ENCODE measurements at regions not wholly inside any gene's neighbourhood (a gene's known extent, or its start where the extent isn't known, plus 50 kb on each side); places are given as distances from the start of the nearest gene placed in this dataset.

- no peak for DNase-seq (ENCODE audit: low read depth)
Observed at GRCh38 chr13:66071029-66071428, 1159.1 kb downstream of the PCDH9 start.

- peak; percentile 68 for DNase-seq (ENCODE audit: low read depth)
Observed at GRCh38 chr13:66069570-66069969, 1160.6 kb downstream of the PCDH9 start.

DNA sequence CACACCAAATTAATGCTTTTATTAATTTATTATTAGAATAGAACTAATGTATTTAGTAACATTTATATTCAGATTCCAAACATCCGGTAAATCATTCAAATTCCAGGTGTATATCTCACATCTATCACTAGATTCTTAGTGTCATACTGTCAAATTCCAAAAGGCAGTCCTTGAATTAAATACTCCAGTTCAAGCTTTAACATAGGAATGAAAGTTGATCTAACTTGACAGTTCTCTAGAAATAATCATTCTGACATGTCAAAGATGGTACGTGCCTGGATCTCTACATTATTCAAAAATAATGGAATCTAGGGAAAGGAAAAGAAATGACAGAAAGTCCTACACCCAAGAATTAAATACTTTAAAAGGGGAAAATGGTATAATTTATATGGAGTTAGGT is 1161.5 kb downstream of the PCDH9 start:
- no peak for DNase-seq (ENCODE audit: low read depth)

- DNase-seq (ENCODE audit: low read depth) = no peak
Observed at GRCh38 chr13:66048888-66049287, 1181.2 kb downstream of the PCDH9 start.

DNA sequence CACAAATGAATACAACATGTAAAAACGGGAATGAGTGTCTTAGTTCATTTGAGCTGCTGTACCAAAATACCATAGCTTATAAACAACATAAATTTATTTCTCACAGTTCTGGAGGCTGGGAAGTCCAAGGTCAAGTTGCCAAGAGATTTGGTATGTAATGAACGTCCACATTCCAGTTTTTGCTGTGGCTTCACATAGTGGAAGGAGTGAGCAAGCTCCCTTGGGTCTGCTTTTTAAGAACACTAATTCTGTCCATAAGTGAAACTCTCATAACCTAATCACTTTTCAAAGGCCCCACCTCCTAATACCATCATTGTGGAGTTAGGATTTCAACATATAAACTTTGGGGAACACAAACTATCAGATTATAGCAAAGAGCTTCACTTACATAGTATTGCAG is 1189.6 kb downstream of the PCDH9 start:
- no peak for DNase-seq (ENCODE audit: low read depth)

GRCh38 chr13:66037096-66037495 is 1193.0 kb downstream of the PCDH9 start:
- DNase-seq (ENCODE audit: low read depth) = no peak

GRCh38 chr13:66036636-66037035 is 1193.5 kb downstream of the PCDH9 start:
- no peak for DNase-seq (ENCODE audit: low read depth)

DNA sequence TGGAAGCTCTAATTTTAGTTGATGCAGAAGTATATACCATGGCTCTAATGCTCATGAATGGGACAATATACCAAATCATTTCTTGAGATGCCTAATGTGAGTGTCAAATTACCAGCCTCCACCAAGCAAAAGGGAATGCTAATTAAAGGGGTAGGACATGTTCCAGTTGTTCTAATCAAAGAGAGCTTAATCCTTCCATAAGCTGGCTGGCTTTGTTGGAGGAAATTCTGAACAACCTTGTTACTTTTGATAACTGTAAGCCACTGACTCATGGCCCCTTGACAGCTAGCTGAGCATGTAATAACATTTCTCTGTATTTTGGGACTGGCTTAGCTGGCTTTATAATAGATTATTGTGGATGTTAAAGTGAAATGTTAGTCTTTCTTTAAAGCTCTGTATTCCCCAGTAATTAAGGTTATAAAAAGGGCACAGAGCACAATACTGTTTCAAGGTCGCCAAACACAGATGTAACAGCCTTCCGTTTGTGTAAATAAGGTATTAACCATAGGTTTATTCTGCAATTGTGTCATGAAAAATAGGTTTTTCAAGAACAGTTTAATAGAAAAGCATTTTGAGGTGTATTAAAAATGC is 1194.0 kb downstream of the PCDH9 start:
- no peak for DNase-seq (ENCODE audit: low read depth)

GRCh38 chr13:66033924-66034323 is 1196.2 kb downstream of the PCDH9 start:
- DNase-seq (ENCODE audit: low read depth) = no peak

GRCh38 chr13:66021846-66022245 is 1208.3 kb downstream of the PCDH9 start:
- DNase-seq (ENCODE audit: low read depth) = no peak

GRCh38 chr13:66014771-66015170 is 1215.4 kb downstream of the PCDH9 start:
- no peak for DNase-seq (ENCODE audit: low read depth)

- no peak for DNase-seq (ENCODE audit: low read depth)
Observed at GRCh38 chr13:66009241-66009640, 1220.9 kb downstream of the PCDH9 start.

DNA sequence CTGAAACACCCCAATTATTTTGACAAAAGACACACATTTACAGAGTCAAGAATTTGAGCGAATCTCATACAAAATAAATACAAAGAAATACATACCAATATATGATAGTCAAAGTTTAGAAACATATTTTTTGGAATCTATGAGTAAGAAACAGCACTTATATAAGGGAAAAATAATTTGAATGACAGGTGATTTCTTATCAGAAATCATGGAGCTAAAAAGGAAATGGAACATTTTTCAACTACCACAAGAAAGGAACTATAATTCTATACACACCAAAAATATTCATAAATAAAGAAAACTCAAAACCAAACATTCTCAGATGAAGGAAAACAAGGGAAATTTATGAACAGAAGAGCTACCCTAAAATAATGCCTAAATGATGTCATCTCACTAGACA is 1226.6 kb downstream of the PCDH9 start:
- no peak for DNase-seq (ENCODE audit: low read depth)

DNA sequence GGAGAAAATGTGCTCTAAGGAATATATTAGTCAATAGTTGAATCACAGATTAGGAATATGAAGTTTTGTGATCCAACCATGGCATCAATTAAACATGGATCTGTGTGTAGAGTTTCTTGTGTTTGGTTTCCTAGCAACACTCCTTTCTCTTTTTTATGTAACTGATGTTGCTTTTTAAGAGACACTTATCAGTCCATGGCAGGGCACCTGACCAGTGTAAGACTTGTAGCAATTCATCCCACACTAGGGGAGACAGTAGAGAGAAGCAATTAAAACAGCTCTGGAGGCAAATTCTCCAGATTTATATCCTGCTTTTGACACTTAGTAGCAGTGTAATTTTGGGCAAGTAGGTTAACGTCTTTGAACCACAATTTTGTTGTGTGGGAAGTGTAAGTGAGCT is 1229.0 kb downstream of the PCDH9 start:
- no peak for DNase-seq (ENCODE audit: low read depth)

GRCh38 chr13:65999411-65999810 is 1230.7 kb downstream of the PCDH9 start:
- DNase-seq (ENCODE audit: low read depth) = no peak

DNA sequence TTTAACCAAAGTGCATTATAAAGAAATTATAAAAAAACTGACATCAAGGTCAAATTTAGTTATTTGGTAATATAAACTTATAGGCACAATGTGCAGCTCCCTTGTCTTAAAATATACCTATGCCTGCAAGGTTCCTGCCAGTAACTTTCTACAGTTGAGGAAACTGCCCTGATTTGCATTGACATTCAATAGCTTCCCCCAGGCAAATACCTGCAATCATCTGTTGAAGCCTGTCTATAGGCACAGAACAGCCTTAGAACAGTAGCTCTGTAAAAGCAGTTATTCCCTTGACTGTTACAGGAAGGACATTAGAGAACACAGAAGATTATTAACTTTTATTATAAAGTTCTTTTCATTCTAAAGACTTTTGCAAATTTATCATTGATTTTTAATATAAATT is 1239.5 kb downstream of the PCDH9 start:
- no peak for DNase-seq (ENCODE audit: low read depth)

DNA sequence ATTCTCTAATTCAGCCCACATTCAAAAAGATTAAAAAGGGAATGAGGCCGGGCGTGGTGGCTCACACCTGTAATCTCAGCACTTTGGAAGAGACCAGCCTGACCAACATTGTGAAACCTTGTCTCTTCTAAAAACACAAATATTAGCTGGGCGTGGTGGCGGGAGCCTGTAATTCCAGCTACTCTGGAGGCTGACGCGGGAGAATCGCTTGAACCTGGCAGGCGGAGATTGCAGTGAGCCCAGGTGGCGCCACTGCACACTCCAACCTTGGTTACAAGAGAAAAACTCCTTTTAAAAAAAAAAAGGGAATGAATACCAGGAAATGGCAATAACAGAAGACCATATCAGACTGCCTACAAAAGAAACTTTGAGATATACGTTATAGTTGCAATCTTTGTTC is 1244.5 kb downstream of the PCDH9 start:
- DNase-seq (ENCODE audit: low read depth) = no peak

GRCh38 chr13:65977525-65977924 is 1252.6 kb downstream of the PCDH9 start:
- DNase-seq (ENCODE audit: low read depth) = no peak

DNA sequence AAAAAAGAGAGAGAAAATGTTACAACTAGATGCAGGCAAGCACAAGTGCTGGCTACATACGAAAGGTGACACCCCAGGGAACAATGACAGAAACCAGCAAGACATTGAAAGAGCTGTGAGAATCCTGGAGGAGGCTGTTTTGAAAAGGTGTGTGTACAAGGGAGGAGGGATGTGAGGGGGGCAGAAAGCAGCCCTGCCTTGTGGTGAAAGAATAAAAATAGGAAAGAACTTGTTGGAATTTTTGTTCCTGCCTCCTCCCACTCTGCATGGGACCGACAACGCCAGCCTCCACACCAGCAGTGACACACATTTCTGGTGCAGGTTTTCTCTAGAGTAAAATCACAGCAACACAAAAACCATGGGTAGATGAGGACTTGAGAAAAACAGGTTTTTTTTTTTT is 1258.6 kb downstream of the PCDH9 start:
- no peak for DNase-seq (ENCODE audit: low read depth)

- DNase-seq (ENCODE audit: low read depth) = peak; percentile 39
Observed at GRCh38 chr13:65966991-65967451, 1263.1 kb downstream of the PCDH9 start.

DNA sequence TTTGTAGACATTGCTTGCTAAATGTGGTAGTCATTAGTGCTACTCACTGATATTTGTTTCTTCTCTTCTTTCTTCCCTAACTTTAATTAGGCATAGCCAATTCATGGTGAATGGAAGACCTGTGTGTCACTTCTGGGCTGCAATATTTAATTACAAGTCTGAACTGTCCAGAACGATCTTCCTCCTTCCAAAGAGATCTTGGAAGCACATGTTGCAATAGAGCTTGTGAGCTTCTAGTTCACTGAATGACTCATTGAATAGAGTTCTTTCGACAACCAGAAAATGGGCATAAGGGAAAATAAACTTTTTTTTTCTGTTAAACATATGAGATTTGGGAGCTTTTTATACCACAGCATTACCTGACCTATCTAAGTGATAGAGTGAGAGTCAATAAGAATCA is 1264.6 kb downstream of the PCDH9 start:
- no peak for DNase-seq (ENCODE audit: low read depth)

GRCh38 chr13:65964672-65965071 is 1265.5 kb downstream of the PCDH9 start:
- no peak for DNase-seq (ENCODE audit: low read depth)

DNA sequence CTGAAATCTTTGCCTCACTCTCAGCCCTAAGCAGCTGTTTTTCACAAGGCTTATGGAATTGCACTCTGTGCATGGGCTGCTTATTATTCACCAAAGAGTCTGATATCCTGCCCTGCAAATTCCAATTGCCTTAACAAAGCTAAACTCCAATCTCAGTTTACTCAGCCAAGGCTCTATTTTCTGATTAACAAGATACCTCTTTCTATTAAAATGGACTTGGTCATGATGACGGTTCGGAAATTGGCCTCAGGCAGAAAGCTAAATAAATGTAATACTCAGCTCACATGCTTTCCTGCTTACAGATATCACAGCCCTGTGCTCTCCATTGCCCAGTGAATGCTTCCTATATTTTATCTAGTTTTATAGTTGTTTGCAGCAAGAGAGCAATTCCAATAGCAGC is 1270.8 kb downstream of the PCDH9 start:
- DNase-seq (ENCODE audit: low read depth) = no peak

- no peak for DNase-seq (ENCODE audit: low read depth)
Observed at GRCh38 chr13:65946387-65946786, 1283.7 kb downstream of the PCDH9 start.

DNA sequence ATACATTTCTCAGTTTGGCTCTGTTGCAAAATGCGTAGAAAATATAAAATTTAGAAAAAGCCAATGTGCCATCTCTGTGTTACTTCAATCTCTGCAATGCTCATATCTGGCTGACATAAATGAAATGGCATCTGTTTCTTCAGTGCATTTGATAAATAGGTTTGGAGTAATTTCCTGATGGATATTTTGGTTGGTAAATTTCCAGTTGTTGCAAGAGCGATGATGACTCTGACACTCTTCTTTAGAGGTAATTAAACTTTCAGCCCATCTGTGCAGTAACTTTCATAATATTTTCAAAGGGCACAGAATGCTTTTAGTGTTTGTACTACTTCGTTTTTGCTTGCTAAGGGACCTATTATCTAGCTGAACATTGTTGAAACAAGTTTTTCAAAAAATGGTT is 1286.4 kb downstream of the PCDH9 start:
- DNase-seq (ENCODE audit: low read depth) = no peak

Measured in CMK (cell line).